Kidney epithelial cell (primary cell): ENCODE measurements at regions not wholly inside any gene's neighbourhood (a gene's known extent, or its start where the extent isn't known, plus 50 kb on each side); places are given as distances from the start of the nearest gene placed in this dataset.

Source experiments
- DNase-seq: peaks from one replicate; pipeline ENCODE4 v3.0.0-alpha.2; 2010; ENCODE audit warnings: low read depth
- H3K27me3 ChIP-seq: 2 replicates; pipeline ENCODE4 v1.6.0; 2011; ENCODE audit warnings: low read length; ENCODE audit not compliant: control insufficient read depth, insufficient read depth
- H3K36me3 ChIP-seq: 2 replicates; pipeline ENCODE4 v1.5.1; 2011; ENCODE audit warnings: low read length; ENCODE audit not compliant: control insufficient read depth, insufficient read depth
- H3K4me3 ChIP-seq: 2 replicates; pipeline ENCODE4 v1.5.1; 2011; ENCODE audit warnings: low read depth, mild to moderate bottlenecking, control low read depth, low read length
- CTCF ChIP-seq: IDR thresholded peaks from 2 replicates; pipeline ENCODE4 v1.5.1; 2011; ENCODE audit warnings: mild to moderate bottlenecking, moderate library complexity, low read length, control low read depth, inconsistent platforms; ENCODE audit not compliant: insufficient read depth, poor library complexity, severe bottlenecking

GRCh38 chr2:184113696-184114403 is 484.5 kb upstream of the ZNF804A start:
- no peak overlapping the region for H3K4me3 ChIP-seq
- TF ChIP-seq CTCF, result no peak
- H3K36me3 ChIP-seq, result no peaks in the 10 kb centered on the region
- no peaks in the 10 kb centered on the region for H3K27me3 ChIP-seq
- DNase-seq, result no peak

- no peak for TF ChIP-seq CTCF
- Histone ChIP-seq H3K27me3 (no peaks in the 10 kb centered on the region), H3K36me3 (no peaks in the 10 kb centered on the region), H3K4me3 (no peak overlapping the region)
- DNase-seq, result no peak
Measured at GRCh38 chr2:184114439-184114838, 483.9 kb upstream of the ZNF804A start.

GRCh38 chr2:184119989-184120800 is 478.1 kb upstream of the ZNF804A start:
- no peak for DNase-seq
- no peak for TF ChIP-seq CTCF
- Histone ChIP-seq H3K27me3 (no peaks in the 10 kb centered on the region), H3K36me3 (no peaks in the 10 kb centered on the region), H3K4me3 (no peak overlapping the region)

- TF ChIP-seq CTCF, result no peak
- Histone ChIP-seq H3K36me3 (no peaks in the 10 kb centered on the region), H3K4me3 (no peak overlapping the region), H3K27me3 (no peaks in the 10 kb centered on the region)
- DNase-seq, result no peak
Measured at GRCh38 chr2:184125867-184126266, 472.5 kb upstream of the ZNF804A start.

- Histone ChIP-seq H3K4me3 (no peak overlapping the region), H3K27me3 (no peaks in the 10 kb centered on the region), H3K36me3 (no peaks in the 10 kb centered on the region)
- no peak for TF ChIP-seq CTCF
- no peak for DNase-seq
Measured at GRCh38 chr2:184129073-184129472, 469.3 kb upstream of the ZNF804A start.

GRCh38 chr2:184137955-184138354 is 460.4 kb upstream of the ZNF804A start:
- no peak for TF ChIP-seq CTCF
- H3K36me3 ChIP-seq, result no peaks in the 10 kb centered on the region
- no peak for DNase-seq
- H3K27me3 ChIP-seq, result no peaks in the 10 kb centered on the region
- H3K4me3 ChIP-seq, result no peak overlapping the region
